HuH-7 (cell line): ENCODE measurements at regions not wholly inside any gene's neighbourhood (a gene's known extent, or its start where the extent isn't known, plus 50 kb on each side); places are given as distances from the start of the nearest gene placed in this dataset.
"Not testable (repeated sequence)": the region's sequence is repeated elsewhere in the genome, so short reads cannot be mapped to it uniquely, and the experiment has no call there.

ENCODE experiments used
- DNase-seq: peaks from one replicate; pipeline ENCODE4 v3.0.0; 2011; ENCODE audit warnings: low spot score

- DNase-seq, result no peak
These were observed 258.4 kb downstream of the SPRY2 start for GRCh38 chr13:80082396-80083080.

GRCh38 chr13:80074811-80075210 is 266.1 kb downstream of the SPRY2 start:
- DNase-seq, result no peak

GRCh38 chr13:80074143-80074752 is 266.7 kb downstream of the SPRY2 start:
- no peak for DNase-seq

DNA sequence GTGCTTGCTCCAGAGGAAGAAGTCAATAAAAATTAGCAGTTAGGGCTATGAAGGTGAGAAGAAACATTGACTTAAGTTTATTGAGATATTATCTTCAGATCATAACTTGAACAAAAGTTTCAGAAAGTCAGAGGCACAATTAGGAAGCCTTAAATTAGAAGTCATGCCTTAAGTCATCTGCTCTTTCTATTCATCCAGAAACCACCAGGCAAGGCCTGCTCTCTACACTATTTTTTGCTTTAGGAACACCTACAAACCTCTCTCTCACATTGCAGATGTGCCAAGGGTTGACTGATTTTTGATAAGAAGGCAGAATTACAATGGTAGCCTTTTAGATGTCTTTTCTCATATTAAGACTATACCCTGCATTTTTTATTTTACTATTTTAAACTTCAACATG is 268.7 kb downstream of the SPRY2 start:
- DNase-seq, result no peak

DNA sequence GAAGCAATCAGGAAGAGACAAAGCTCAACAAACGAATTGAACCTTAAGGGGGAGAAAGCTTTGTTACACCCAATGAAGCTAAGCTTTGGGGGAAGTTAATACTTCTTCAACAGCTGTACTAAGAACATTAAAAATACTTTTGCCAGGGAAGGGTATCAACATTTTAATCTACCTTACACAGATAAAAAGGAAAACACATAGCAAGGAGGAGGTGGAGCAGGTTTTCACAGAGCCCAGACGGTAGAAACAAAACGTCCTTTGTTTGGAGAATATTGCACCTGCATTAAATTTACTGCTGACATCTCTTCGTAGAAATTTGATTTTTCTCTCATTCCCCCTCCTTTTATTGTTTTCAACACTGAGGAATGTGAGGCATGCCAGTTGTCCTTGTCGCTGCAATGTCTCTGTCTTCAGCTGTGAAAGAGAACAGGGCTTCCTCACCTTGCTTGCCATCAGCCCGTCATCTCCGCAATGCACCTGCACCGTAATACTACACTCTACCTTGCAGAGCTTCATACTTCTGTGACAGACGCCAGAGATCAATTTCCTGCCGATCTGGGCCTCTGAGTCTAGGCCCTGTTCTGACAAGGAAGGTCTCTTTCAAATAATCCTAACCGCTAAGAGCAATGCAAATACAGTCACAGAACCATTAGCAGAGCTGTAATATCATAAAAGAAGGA is 270.8 kb downstream of the SPRY2 start:
- no peak for DNase-seq

- no peak for DNase-seq
These were observed 271.6 kb downstream of the SPRY2 start for GRCh38 chr13:80069374-80069773.

- no peak for DNase-seq
These were observed 274.9 kb downstream of the SPRY2 start for GRCh38 chr13:80065996-80066395.

- DNase-seq, result not testable (repeated sequence)
These were observed 278.5 kb downstream of the SPRY2 start for GRCh38 chr13:80062416-80062815.

- no peak for DNase-seq
These were observed 281.1 kb downstream of the SPRY2 start for GRCh38 chr13:80059789-80060188.

DNA sequence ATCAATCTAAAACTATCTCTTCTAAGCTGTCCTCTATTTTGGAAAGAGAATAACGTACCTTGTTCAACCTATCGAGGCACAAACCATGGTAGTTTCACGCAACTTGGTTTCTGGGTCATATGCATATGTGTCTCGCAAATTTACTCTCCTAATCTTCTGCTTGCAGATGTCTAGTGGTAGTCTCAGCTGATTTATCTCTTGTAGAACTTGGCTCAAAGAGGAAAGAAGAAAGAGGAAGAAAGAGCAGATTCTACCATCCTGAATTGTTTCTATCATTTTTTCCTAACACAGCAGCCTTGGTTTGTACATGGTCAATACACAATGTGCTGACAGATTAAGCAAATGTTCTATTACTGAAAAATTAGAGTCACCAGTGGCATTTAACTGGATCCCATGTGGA is 282.3 kb downstream of the SPRY2 start:
- DNase-seq, result no peak

GRCh38 chr13:80055847-80056246 is 285.1 kb downstream of the SPRY2 start:
- DNase-seq, result no peak

DNA sequence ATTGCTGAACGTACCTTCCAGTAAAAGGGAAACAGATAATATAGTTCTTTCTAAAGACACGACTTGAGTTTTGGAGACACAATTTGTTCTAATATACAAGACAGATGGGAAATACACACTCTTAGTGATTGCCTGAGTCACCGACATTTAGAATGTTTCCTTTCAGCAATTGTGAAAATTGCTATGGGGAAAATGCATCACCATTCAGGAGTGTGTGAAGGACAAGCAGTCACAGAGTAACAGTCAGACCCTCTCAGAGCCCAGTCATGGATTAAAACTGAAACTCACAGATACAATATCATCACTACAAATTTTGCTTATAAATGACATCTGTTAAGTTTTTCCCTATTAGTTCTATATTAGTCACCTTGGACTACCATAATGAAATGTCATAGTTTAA is 286.1 kb downstream of the SPRY2 start:
- no peak for DNase-seq

DNA sequence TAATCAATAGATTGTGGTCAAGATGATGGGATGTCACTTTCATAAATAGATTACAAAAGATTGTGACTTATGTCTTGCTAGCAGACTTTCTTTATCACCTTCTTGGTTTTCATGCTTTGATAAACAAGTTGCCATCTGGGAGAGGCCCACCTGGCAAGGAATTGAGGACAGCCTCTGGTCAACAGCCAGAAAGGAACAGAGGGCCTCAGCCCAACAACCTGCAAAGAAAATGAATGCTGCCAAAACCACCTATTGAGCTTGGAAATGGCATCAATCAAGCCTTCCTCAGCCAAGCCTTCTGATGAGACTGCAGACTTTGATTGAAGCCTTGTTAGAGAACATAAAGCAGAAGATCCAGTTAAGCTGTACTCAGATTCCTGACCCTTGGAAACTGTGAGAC is 288.6 kb downstream of the SPRY2 start:
- no peak for DNase-seq

DNA sequence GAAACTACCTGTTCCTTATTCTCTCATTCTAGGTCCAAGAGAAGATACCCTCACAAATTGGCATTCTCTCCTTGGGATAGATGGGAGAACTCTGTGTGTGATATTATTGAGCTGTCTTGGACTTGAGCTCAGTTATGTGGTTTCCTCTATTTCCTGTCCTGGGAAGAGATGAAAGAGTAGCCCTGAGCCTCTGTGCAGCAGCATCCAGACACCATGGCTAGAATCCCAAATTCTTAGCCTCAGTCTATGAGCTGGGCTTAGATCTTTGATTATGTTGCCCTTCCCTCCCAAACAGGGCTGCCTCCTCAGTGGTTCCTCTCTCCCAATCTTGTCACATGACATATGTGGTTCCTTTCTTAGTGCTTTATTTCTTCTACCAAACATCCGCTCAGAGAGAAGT is 290.7 kb downstream of the SPRY2 start:
- no peak for DNase-seq

DNA sequence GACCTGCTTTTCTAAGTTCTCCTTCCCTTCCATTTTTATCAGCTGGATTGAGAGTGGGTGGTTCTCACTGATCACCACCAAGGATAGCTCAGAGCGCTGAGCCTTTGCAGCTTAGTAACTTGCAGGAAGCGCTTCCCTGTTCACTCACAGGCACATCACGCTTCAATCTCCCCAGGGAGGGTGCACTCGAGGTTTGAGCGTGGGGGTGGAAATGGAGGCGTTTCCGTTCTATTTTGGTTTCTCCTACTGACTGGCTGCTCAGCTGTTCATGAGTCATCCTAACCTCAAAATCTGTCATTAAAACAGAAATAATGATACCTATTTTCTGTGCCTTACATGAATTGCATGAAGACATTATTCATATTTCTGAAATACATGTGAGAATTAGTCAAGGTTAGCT is 292.1 kb downstream of the SPRY2 start:
- DNase-seq, result no peak

GRCh38 chr13:80048030-80048429 is 292.9 kb downstream of the SPRY2 start:
- no peak for DNase-seq

- no peak for DNase-seq
These were observed 293.5 kb downstream of the SPRY2 start for GRCh38 chr13:80047406-80047805.

- DNase-seq, result no peak
These were observed 300.0 kb downstream of the SPRY2 start for GRCh38 chr13:80040981-80041317.

DNA sequence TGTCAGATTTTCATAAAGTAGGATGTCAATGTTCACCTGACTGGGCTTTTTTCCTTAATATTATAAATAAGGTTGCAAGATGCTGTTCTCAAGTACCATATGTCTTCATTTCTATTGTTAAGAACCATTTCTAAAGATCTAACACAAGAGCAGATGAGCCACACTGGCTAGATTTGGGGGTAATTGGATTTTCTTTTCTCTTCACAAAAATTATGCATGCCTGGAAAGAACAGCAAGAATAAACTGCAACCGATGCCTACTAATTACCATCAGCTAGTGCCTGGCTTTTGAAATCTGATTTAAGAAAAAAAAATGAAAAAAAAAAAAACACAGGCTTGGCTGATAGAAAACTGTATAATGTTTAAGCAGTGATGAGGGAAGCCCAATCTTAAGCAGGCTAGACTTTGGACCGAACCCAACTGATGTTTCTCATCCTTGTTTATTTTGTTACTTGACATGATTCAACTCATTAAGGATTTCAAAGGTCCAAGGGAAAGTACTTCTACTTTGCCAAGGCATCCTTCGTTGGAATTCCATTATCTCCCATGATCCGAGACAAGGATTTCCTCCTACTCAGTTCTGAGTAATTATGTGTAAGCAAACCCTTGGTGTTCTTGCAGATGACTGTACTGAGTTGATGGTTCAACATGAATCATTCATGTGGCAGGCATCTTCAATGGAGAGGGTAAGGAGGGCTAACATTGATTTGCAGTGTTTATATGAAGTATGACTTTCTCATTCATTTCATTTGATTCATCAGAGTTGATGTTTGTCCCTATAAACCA is 300.5 kb downstream of the SPRY2 start:
- DNase-seq, result no peak

GRCh38 chr13:80039000-80039399 is 301.9 kb downstream of the SPRY2 start:
- DNase-seq, result no peak

DNA sequence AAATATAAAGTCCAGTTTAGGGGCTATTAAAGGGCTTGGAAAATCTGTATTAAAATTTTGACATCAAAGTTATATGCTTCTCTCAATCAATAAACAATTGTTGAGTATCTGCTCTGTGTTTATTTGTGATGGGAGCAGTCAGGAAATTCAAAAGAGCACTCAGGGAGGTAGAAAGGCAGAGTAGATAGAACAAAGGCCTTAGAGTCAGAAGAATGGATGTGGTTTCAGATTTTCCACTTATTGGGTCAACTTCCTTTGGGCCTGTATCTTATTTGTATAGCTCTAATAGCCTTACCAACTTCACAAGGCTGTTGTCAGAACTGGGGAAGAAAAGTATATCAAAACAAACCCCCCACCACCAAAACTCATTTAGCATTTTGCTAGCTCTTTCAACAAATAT is 302.6 kb downstream of the SPRY2 start:
- DNase-seq, result no peak

DNA sequence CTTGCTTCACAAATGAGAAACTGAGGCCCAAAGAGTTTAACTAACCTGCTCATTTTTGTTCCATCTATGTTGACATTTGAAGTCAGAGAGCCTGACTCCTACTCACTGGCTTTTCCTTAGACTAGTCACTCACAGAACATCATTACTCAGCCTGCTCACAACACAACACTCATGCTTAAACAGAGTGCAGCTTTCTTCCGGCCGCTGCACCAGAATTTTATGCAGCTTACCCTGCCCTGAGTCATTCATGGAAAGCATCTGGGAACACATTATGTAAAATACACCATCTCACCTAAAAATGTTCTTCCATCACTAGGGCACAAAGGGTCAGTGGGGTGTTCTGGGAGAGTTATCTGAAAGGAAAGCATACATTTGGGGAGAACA is 303.4 kb downstream of the SPRY2 start:
- no peak for DNase-seq
